ENCODE measurements at regions not wholly inside any gene's neighbourhood (a gene's known extent, or its start where the extent isn't known, plus 50 kb on each side); places are given as distances from the start of the nearest gene placed in this dataset.

DNA sequence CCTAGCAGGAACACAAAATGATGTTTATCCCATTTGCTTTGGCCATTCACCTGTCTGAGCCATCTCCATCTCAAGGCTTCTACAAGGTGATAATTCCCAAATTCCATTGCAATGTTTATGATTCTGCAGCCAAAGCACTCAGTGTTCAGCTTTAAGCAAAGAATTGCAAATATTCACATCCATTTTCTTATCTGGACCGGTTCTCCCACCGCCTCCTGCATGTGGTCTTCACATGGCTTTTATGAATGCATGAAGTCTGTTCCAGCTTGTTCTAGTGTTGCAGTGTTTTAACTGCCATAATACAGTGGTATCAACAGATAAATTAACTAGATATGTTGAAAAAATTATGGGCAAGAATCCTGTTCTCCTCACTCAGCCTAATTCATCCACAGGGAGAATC lies 443.0 kb upstream of the KLF4 start:
- Histone ChIP-seq H3K79me2 (ENCODE audit: low read length) (no peaks in the 10 kb centered on the region), H3K9ac (ENCODE audit: low read length) (no peak overlapping the region), H3K4me2 (ENCODE audit: low read length) (no peak overlapping the region)

DNA sequence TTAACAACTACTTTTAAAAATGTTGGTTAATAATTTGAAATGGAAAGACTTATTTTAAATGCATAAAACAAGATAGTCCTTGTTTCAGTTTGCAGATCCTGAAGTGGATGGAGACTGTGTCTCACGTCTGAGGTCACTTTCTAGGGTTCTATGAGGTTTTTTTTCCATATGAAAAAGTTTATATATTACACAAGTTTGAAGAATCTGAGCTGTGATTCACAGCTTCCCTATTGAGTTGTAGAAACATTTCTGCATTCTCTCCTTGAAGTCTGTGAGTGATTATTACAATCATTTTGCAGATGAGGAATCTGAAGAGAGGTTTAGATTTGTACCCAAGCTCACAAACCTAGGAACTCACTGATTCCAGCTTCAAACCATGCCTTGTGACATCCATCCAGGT lies 442.5 kb upstream of the KLF4 start:
- Histone ChIP-seq H3K27ac (ENCODE audit: low read length) (no peak overlapping the region), H3K79me2 (ENCODE audit: low read length) (no peaks in the 10 kb centered on the region), H3K9me3 (ENCODE audit: insufficient read depth, low read length) (no peaks in the 10 kb centered on the region), H3K4me3 (ENCODE audit: low read length) (no peak overlapping the region), H2AFZ (ENCODE audit: low read depth, low read length) (no peak overlapping the region), H4K20me1 (ENCODE audit: insufficient read depth, low read length) (no peaks in the 10 kb centered on the region), H3K27me3 (ENCODE audit: low read depth, low read length) (no peaks in the 10 kb centered on the region), H3K4me1 (ENCODE audit: low read length) (no peaks in the 10 kb centered on the region), H3K4me2 (ENCODE audit: low read length) (no peak overlapping the region), H3K36me3 (replicated peaks; ENCODE audit: low read depth, low read length) (no peaks in the 10 kb centered on the region), H3K9ac (ENCODE audit: low read length) (no peak overlapping the region)
- TF ChIP-seq EZH2phosphoT487 (IDR thresholded peaks at IDR 0.05; ENCODE audit: low read depth): no peak

More for the DNA sequence above, 443.0 kb upstream of the KLF4 start:
- TF ChIP-seq, protein P1, sequence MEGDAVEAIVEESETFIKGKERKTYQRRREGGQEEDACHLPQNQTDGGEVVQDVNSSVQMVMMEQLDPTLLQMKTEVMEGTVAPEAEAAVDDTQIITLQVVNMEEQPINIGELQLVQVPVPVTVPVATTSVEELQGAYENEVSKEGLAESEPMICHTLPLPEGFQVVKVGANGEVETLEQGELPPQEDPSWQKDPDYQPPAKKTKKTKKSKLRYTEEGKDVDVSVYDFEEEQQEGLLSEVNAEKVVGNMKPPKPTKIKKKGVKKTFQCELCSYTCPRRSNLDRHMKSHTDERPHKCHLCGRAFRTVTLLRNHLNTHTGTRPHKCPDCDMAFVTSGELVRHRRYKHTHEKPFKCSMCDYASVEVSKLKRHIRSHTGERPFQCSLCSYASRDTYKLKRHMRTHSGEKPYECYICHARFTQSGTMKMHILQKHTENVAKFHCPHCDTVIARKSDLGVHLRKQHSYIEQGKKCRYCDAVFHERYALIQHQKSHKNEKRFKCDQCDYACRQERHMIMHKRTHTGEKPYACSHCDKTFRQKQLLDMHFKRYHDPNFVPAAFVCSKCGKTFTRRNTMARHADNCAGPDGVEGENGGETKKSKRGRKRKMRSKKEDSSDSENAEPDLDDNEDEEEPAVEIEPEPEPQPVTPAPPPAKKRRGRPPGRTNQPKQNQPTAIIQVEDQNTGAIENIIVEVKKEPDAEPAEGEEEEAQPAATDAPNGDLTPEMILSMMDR (IDR thresholded peaks at IDR 0.05; ENCODE audit: low read depth, low read length): no peak
- TF ChIP-seq EZH2phosphoT487 (IDR thresholded peaks at IDR 0.05; ENCODE audit: low read depth): no peak
- H3K9me3 ChIP-seq (ENCODE audit: insufficient read depth, low read length): no peaks in the 10 kb centered on the region
- H4K20me1 ChIP-seq (ENCODE audit: insufficient read depth, low read length): no peaks in the 10 kb centered on the region
- H3K4me1 ChIP-seq (ENCODE audit: low read length): no peaks in the 10 kb centered on the region
- no peak overlapping the region for H3K27ac ChIP-seq (ENCODE audit: low read length)
- H3K4me3 ChIP-seq (ENCODE audit: low read length): no peak overlapping the region
- H2AFZ ChIP-seq (ENCODE audit: low read depth, low read length): no peak overlapping the region
- H3K27me3 ChIP-seq (ENCODE audit: low read depth, low read length): no peaks in the 10 kb centered on the region
- H3K36me3 ChIP-seq (replicated peaks; ENCODE audit: low read depth, low read length): no peaks in the 10 kb centered on the region

DNA sequence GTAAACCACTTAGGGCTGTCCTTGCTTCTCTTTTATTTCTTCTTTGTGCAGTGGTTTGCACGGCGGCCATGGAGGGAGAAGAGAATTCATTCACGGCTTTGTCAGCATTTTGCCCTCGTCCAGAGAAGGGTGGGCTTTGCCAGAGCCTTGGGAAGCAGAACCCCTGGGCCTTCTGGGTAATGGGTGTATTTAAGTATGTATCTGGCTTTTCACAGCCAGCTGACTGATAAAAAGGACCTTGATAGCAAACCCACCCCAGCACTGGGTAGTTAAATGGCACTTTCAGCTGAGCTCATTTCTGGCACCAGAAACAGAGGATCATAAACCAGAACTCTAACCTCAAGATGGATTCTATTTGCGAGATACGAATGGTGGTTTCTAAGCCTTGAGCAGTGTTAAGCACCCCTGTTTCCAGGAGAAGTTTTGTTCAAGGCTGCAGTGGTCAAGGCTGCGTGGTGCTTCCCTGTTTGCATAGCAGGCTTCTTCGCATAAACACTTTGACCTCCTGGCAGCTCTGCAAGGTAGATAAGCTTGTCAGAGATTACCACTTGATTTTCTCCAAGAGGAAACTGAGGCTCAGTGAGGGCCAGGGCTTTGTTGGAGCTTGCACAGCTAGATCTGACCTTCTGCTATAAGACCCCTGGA lies 441.6 kb upstream of the KLF4 start:
- no peak for TF ChIP-seq EZH2phosphoT487 (IDR thresholded peaks at IDR 0.05; ENCODE audit: low read depth)
- TF ChIP-seq, protein P1 (IDR thresholded peaks at IDR 0.05; ENCODE audit: low read depth, low read length): no peak
- Histone ChIP-seq H3K4me1 (ENCODE audit: low read length) (no peaks in the 10 kb centered on the region), H2AFZ (ENCODE audit: low read depth, low read length) (no peak overlapping the region), H3K79me2 (ENCODE audit: low read length) (no peaks in the 10 kb centered on the region), H3K4me2 (ENCODE audit: low read length) (no peak overlapping the region), H3K9ac (ENCODE audit: low read length) (no peak overlapping the region), H3K9me3 (ENCODE audit: insufficient read depth, low read length) (no peaks in the 10 kb centered on the region), H3K27me3 (ENCODE audit: low read depth, low read length) (no peaks in the 10 kb centered on the region), H3K36me3 (replicated peaks; ENCODE audit: low read depth, low read length) (no peaks in the 10 kb centered on the region), H3K27ac (ENCODE audit: low read length) (no peak overlapping the region), H4K20me1 (ENCODE audit: insufficient read depth, low read length) (no peaks in the 10 kb centered on the region), H3K4me3 (ENCODE audit: low read length) (no peak overlapping the region)

- H3K27me3 ChIP-seq (ENCODE audit: low read depth, low read length): no peaks in the 10 kb centered on the region
- H3K36me3 ChIP-seq (replicated peaks; ENCODE audit: low read depth, low read length): no peaks in the 10 kb centered on the region
- TF ChIP-seq EZH2phosphoT487 (IDR thresholded peaks at IDR 0.05; ENCODE audit: low read depth): no peak
- TF ChIP-seq, protein P1 (IDR thresholded peaks at IDR 0.05; ENCODE audit: low read depth, low read length): no peak
- no peaks in the 10 kb centered on the region for H3K9me3 ChIP-seq (ENCODE audit: insufficient read depth, low read length)
- no peak overlapping the region for H3K9ac ChIP-seq (ENCODE audit: low read length)
- no peaks in the 10 kb centered on the region for H3K4me1 ChIP-seq (ENCODE audit: low read length)
- H3K4me2 ChIP-seq (ENCODE audit: low read length): no peak overlapping the region
- no peaks in the 10 kb centered on the region for H4K20me1 ChIP-seq (ENCODE audit: insufficient read depth, low read length)
- no peak overlapping the region for H3K4me3 ChIP-seq (ENCODE audit: low read length)
- H3K79me2 ChIP-seq (ENCODE audit: low read length): no peaks in the 10 kb centered on the region
- H3K27ac ChIP-seq (ENCODE audit: low read length): no peak overlapping the region
- no peak overlapping the region for H2AFZ ChIP-seq (ENCODE audit: low read depth, low read length)
Measured at GRCh38 chr9:107929443-107929842, 439.9 kb upstream of the KLF4 start.
